ENCODE measurements at regions not wholly inside any gene's neighbourhood (a gene's known extent, or its start where the extent isn't known, plus 50 kb on each side); places are given as distances from the start of the nearest gene placed in this dataset.
"Not testable (repeated sequence)": the region's sequence is repeated elsewhere in the genome, so short reads cannot be mapped to it uniquely, and the experiment has no call there.

- TF ChIP-seq CTCF (IDR thresholded peaks at IDR 0.05; ENCODE audit: insufficient read depth, low read length, missing control alignments): no peak
- ChIA-PET CTCF (no interaction called here), POLR2A (no interaction called here)
- no peak for DNase-seq (ENCODE audit: low read depth, low spot score)
- H3K4me3 ChIP-seq (ENCODE audit: low read depth, low read length): no peak overlapping the region
These were observed 324.1 kb downstream of the FLRT2 start for GRCh38 chr14:85853996-85854526.

GRCh38 chr14:85852906-85853305, 323.0 kb downstream of the FLRT2 start:
- DNase-seq (ENCODE audit: low read depth, low spot score): no peak
- H3K4me3 ChIP-seq (ENCODE audit: low read depth, low read length): no peak overlapping the region
- TF ChIP-seq CTCF (IDR thresholded peaks at IDR 0.05; ENCODE audit: insufficient read depth, low read length, missing control alignments): no peak
- CTCF ChIA-PET: no interaction called here
- POLR2A ChIA-PET: no interaction called here

GRCh38 chr14:85852123-85852522, 322.2 kb downstream of the FLRT2 start:
- H3K4me3 ChIP-seq (ENCODE audit: low read depth, low read length); POLR2A ChIA-PET; DNase-seq (ENCODE audit: low read depth, low spot score); CTCF ChIA-PET: not testable (repeated sequence)

GRCh38 chr14:85830549-85830948, 300.6 kb downstream of the FLRT2 start:
- POLR2A ChIA-PET; CTCF ChIA-PET; H3K4me3 ChIP-seq (ENCODE audit: low read depth, low read length); DNase-seq (ENCODE audit: low read depth, low spot score): not testable (repeated sequence)

GRCh38 chr14:85829601-85830000, 299.7 kb downstream of the FLRT2 start:
- POLR2A ChIA-PET; H3K4me3 ChIP-seq (ENCODE audit: low read depth, low read length); DNase-seq (ENCODE audit: low read depth, low spot score); CTCF ChIA-PET: not testable (repeated sequence)

GRCh38 chr14:85824526-85824925, 294.6 kb downstream of the FLRT2 start:
- no peak for DNase-seq (ENCODE audit: low read depth, low spot score)
- ChIA-PET CTCF (no interaction called here), POLR2A (no interaction called here)
- TF ChIP-seq CTCF (IDR thresholded peaks at IDR 0.05; ENCODE audit: insufficient read depth, low read length, missing control alignments): no peak
- H3K4me3 ChIP-seq (ENCODE audit: low read depth, low read length): no peak overlapping the region

- CTCF ChIA-PET: no interaction called here
- no peak for TF ChIP-seq CTCF (IDR thresholded peaks at IDR 0.05; ENCODE audit: insufficient read depth, low read length, missing control alignments)
- no peak overlapping the region for H3K4me3 ChIP-seq (ENCODE audit: low read depth, low read length)
- POLR2A ChIA-PET: no interaction called here
- no peak for DNase-seq (ENCODE audit: low read depth, low spot score)
These were observed 292.3 kb downstream of the FLRT2 start for GRCh38 chr14:85822236-85822635.

- TF ChIP-seq CTCF (IDR thresholded peaks at IDR 0.05; ENCODE audit: insufficient read depth, low read length, missing control alignments): no peak
- DNase-seq (ENCODE audit: low read depth, low spot score): no peak
- CTCF ChIA-PET: no interaction called here
- POLR2A ChIA-PET: no interaction called here
- no peak overlapping the region for H3K4me3 ChIP-seq (ENCODE audit: low read depth, low read length)
These were observed 287.5 kb downstream of the FLRT2 start for GRCh38 chr14:85817430-85817829.

All from AG04449 (cell line).